OCI-LY7 (cell line): ENCODE measurements at regions not wholly inside any gene's neighbourhood (a gene's known extent, or its start where the extent isn't known, plus 50 kb on each side); places are given as distances from the start of the nearest gene placed in this dataset.

Experiments used
- CTCF ChIP-seq: fragments of 200-600 bp; sonication (generic); conservative IDR thresholded peaks from 2 replicates; pipeline ENCODE4 v1.5.1; 2014; ENCODE audit warnings: mild to moderate bottlenecking, antibody characterized with exemption, low read length, moderate library complexity, mixed read lengths
- EZH2phosphoT487 ChIP-seq: fragments of 200-600 bp; sonication (generic); IDR thresholded peaks from 2 replicates; pipeline ENCODE4 v1.6.1; 2018; ENCODE audit warnings: low read depth, borderline replicate concordance, mild to moderate bottlenecking, mixed run types, antibody characterized with exemption, low read length, moderate library complexity, mixed read lengths

GRCh38 chr18:27497246-27497645 lies 312.1 kb upstream of the CHST9 start:
- TF ChIP-seq EZH2phosphoT487 (no peak), CTCF (no peak)
